Fibroblast of lung (primary cell): ENCODE measurements at regions not wholly inside any gene's neighbourhood (a gene's known extent, or its start where the extent isn't known, plus 50 kb on each side); places are given as distances from the start of the nearest gene placed in this dataset.

ENCODE experiments used
- CTCF ChIP-seq, 2 donors: IDR thresholded peaks in 1 of 2; conservative IDR thresholded peaks in 1 of 2; 1 replicate in 1 of 2; 2 replicates in 1 of 2; pipeline ENCODE4 v1.5.1; 2011 to 2012; ENCODE audit warnings: low read length in 2 of 2, control low read depth in 1 of 2, inconsistent platforms in 1 of 2, low read depth in 1 of 2, mild to moderate bottlenecking in 1 of 2
- EZH2 ChIP-seq: IDR thresholded peaks from 2 replicates; pipeline ENCODE4 v1.5.1; 2012; ENCODE audit warnings: low read length, control low read depth, mild to moderate bottlenecking; ENCODE audit errors: missing control alignments

- no peak for TF ChIP-seq CTCF (conservative IDR thresholded peaks at IDR 0.05 in 1 of 2, IDR thresholded peaks at IDR 0.05 in 1 of 2; ENCODE audit: low read depth in 1 of 2, low read length in 2 of 2)
- no peak for TF ChIP-seq EZH2
These were observed 1373.5 kb upstream of the PABPC4L start for GRCh38 chr4:135575041-135575440.
